ENCODE measurements at regions not wholly inside any gene's neighbourhood (a gene's known extent, or its start where the extent isn't known, plus 50 kb on each side); places are given as distances from the start of the nearest gene placed in this dataset.

GRCh38 chr18:55735199-55735855 lies 147.3 kb upstream of the TCF4 start:
- no peak for TF ChIP-seq CTCF (IDR thresholded peaks at IDR 0.05)
- TF ChIP-seq POLR2A (IDR thresholded peaks at IDR 0.05; ENCODE audit: low read depth) = no peak
- no peak for TF ChIP-seq EP300 (IDR thresholded peaks at IDR 0.05)
- TF ChIP-seq POLR2AphosphoS5 (IDR thresholded peaks at IDR 0.05) = no peak
